ENCODE measurements at regions not wholly inside any gene's neighbourhood (a gene's known extent, or its start where the extent isn't known, plus 50 kb on each side); places are given as distances from the start of the nearest gene placed in this dataset.
A peak's percentile ranks its signal among the peaks of the same experiment; 100 is the strongest.

GRCh38 chr7:49631960-49632359, 141.5 kb upstream of the VWC2 start:
- H3K4me1 ChIP-seq = no peaks in the 10 kb centered on the region
- H3K27ac ChIP-seq = no peak overlapping the region
- no peak for TF ChIP-seq CTCF (IDR thresholded peaks at IDR 0.05)
- intact Hi-C loops (cut with DNase I) = no loop called here
- H3K36me3 ChIP-seq = no peaks in the 10 kb centered on the region
- no peaks in the 10 kb centered on the region for H3K27me3 ChIP-seq
- no peak overlapping the region for H3K4me3 ChIP-seq
- DNase-seq (no peak), ATAC-seq (no peak)
- no peaks in the 10 kb centered on the region for H3K9me3 ChIP-seq

- no peaks in the 10 kb centered on the region for H3K4me1 ChIP-seq
- ATAC-seq = no peak
- intact Hi-C loops (cut with DNase I) = no loop called here
- no peak for DNase-seq
- H3K4me3 ChIP-seq = no peak overlapping the region
- no peak for TF ChIP-seq CTCF (IDR thresholded peaks at IDR 0.05)
- no peaks in the 10 kb centered on the region for H3K9me3 ChIP-seq
- no peaks in the 10 kb centered on the region for H3K27me3 ChIP-seq
- H3K27ac ChIP-seq = no peak overlapping the region
- no peaks in the 10 kb centered on the region for H3K36me3 ChIP-seq
Measured at GRCh38 chr7:49635800-49636199, 137.6 kb upstream of the VWC2 start.

DNA sequence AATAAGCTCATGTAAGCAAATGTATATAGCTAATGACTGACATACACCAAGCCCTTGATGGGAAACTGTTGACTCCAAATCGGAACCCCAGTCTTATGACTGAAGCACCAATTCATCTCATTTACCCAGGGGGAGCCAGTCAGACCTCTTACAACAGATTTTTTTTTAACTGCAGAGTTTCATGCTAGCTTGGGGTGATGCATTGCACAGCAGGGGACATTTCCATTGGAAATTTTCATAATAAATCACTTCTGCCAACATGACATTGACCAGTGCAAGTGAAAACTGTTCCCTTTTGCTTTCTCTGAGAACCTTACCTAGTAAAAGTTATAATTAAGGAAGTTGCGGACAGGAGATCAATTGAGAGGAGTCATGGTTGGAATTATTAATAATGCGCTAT, 137.0 kb upstream of the VWC2 start:
- Histone ChIP-seq H3K27ac (no peak overlapping the region), H3K36me3 (no peaks in the 10 kb centered on the region), H3K4me1 (no peaks in the 10 kb centered on the region), H3K27me3 (no peaks in the 10 kb centered on the region), H3K4me3 (no peak overlapping the region), H3K9me3 (no peaks in the 10 kb centered on the region)
- TF ChIP-seq CTCF (IDR thresholded peaks at IDR 0.05) = no peak
- ATAC-seq (no peak), DNase-seq (no peak)
- intact Hi-C loops (cut with DNase I) = no loop called here

- intact Hi-C loops (cut with DNase I) = no loop called here
- Histone ChIP-seq H3K27me3 (no peaks in the 10 kb centered on the region), H3K27ac (no peak overlapping the region), H3K36me3 (no peaks in the 10 kb centered on the region), H3K4me3 (no peak overlapping the region), H3K4me1 (no peaks in the 10 kb centered on the region), H3K9me3 (no peaks in the 10 kb centered on the region)
- DNase-seq = no peak
- no peak for TF ChIP-seq CTCF (IDR thresholded peaks at IDR 0.05)
- ATAC-seq = peak; percentile 83
Measured at GRCh38 chr7:49638166-49638565, 135.3 kb upstream of the VWC2 start.

- Histone ChIP-seq H3K4me3 (no peak overlapping the region), H3K4me1 (no peaks in the 10 kb centered on the region), H3K27me3 (no peaks in the 10 kb centered on the region), H3K27ac (no peak overlapping the region), H3K36me3 (no peaks in the 10 kb centered on the region), H3K9me3 (no peaks in the 10 kb centered on the region)
- DNase-seq = no peak
- intact Hi-C loops (cut with DNase I) = no loop called here
- TF ChIP-seq CTCF (IDR thresholded peaks at IDR 0.05) = no peak
- ATAC-seq = no peak
Measured at GRCh38 chr7:49639068-49639593, 134.3 kb upstream of the VWC2 start.

DNA sequence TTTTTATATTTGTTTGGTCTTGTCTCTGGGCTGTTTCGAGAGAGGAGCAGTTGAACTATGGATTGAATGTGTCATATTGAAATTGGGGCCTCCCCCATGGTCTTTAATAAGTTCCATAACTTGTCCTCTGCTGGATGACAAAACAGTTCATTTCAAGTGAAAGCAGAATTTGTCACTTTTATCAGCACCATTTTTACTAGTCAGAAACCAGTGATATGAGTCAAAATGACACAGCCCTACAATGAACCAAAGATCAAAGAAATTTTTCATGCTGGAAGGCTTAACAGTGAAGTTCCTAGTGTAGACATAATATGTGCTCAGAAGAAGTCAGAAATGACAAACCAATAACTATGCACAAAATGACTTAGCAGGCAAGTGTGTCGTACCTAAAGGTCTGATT, 133.6 kb upstream of the VWC2 start:
- TF ChIP-seq CTCF (IDR thresholded peaks at IDR 0.05) = no peak
- Histone ChIP-seq H3K4me1 (no peaks in the 10 kb centered on the region), H3K36me3 (no peaks in the 10 kb centered on the region), H3K27ac (no peak overlapping the region), H3K27me3 (no peaks in the 10 kb centered on the region), H3K4me3 (no peak overlapping the region), H3K9me3 (no peaks in the 10 kb centered on the region)
- intact Hi-C loops (cut with DNase I) = no loop called here
- ATAC-seq (no peak), DNase-seq (no peak)

Measured in upper lobe of right lung (tissue), 1 donor.